ENCODE measurements at regions not wholly inside any gene's neighbourhood (a gene's known extent, or its start where the extent isn't known, plus 50 kb on each side); places are given as distances from the start of the nearest gene placed in this dataset.

DNA sequence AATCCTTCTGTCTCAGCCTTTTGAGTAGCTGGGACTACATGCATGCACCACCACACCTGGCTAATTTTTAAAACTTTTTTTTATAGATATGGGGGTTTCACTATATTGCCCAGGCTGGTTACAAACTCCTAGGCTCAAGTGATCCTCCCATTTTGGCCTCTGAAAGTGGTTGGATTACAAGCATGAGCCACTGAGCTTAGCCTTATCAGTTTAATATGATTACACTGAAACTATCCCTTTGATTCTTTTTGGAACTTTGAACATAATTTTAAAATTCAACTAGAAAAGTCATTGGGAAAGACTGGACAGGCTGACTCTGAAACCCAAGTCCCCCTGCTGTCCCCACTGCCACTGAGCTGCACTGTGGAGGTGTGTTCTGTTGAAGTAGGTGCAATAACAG lies 114.8 kb downstream of the ARL4C start:
- TF ChIP-seq, protein P1, sequence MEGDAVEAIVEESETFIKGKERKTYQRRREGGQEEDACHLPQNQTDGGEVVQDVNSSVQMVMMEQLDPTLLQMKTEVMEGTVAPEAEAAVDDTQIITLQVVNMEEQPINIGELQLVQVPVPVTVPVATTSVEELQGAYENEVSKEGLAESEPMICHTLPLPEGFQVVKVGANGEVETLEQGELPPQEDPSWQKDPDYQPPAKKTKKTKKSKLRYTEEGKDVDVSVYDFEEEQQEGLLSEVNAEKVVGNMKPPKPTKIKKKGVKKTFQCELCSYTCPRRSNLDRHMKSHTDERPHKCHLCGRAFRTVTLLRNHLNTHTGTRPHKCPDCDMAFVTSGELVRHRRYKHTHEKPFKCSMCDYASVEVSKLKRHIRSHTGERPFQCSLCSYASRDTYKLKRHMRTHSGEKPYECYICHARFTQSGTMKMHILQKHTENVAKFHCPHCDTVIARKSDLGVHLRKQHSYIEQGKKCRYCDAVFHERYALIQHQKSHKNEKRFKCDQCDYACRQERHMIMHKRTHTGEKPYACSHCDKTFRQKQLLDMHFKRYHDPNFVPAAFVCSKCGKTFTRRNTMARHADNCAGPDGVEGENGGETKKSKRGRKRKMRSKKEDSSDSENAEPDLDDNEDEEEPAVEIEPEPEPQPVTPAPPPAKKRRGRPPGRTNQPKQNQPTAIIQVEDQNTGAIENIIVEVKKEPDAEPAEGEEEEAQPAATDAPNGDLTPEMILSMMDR (conservative IDR thresholded peaks at IDR 0.05; ENCODE audit: low read depth, low read length): no peak
- no peak for TF ChIP-seq EZH2 (IDR thresholded peaks at IDR 0.05; ENCODE audit: borderline replicate concordance, low read depth, low read length, poor library complexity, severe bottlenecking)
